HG03521 (cell line): ENCODE measurements at regions not wholly inside any gene's neighbourhood (a gene's known extent, or its start where the extent isn't known, plus 50 kb on each side); places are given as distances from the start of the nearest gene placed in this dataset.

Source experiments
- ATAC-seq: cut with Tn5 transposase; IDR thresholded peaks from one replicate; pipeline ENCODE4 v1.9.1; 2021; ENCODE audit warnings: mild to moderate bottlenecking, moderate library complexity; ENCODE audit not compliant: unreplicated experiment

- no peak for ATAC-seq
Observed at GRCh38 chr9:82538634-82539033, 524.3 kb downstream of the RASEF start.

- ATAC-seq: no peak
Observed at GRCh38 chr9:82539146-82539545, 523.8 kb downstream of the RASEF start.

GRCh38 chr9:82539856-82540579 is 522.9 kb downstream of the RASEF start:
- no peak for ATAC-seq

- no peak for ATAC-seq
Observed at GRCh38 chr9:82543726-82544125, 519.2 kb downstream of the RASEF start.

- no peak for ATAC-seq
Observed at GRCh38 chr9:82546136-82546535, 516.8 kb downstream of the RASEF start.

GRCh38 chr9:82547995-82548394 is 514.9 kb downstream of the RASEF start:
- ATAC-seq: no peak

GRCh38 chr9:82549174-82549821 is 513.6 kb downstream of the RASEF start:
- ATAC-seq: no peak

- ATAC-seq: no peak
Observed at GRCh38 chr9:82552784-82553183, 510.2 kb downstream of the RASEF start.

- no peak for ATAC-seq
Observed at GRCh38 chr9:82553654-82554366, 509.1 kb downstream of the RASEF start.

GRCh38 chr9:82554381-82554780 is 508.6 kb downstream of the RASEF start:
- ATAC-seq: no peak

GRCh38 chr9:82555031-82555430 is 507.9 kb downstream of the RASEF start:
- ATAC-seq: no peak

GRCh38 chr9:82555431-82556051 is 507.4 kb downstream of the RASEF start:
- ATAC-seq: no peak

GRCh38 chr9:82558346-82558745 is 504.6 kb downstream of the RASEF start:
- ATAC-seq: no peak

- no peak for ATAC-seq
Observed at GRCh38 chr9:82558855-82559630, 503.9 kb downstream of the RASEF start.

- ATAC-seq: no peak
Observed at GRCh38 chr9:82560036-82560435, 502.9 kb downstream of the RASEF start.

GRCh38 chr9:82560457-82560904 is 502.5 kb downstream of the RASEF start:
- ATAC-seq: no peak

- no peak for ATAC-seq
Observed at GRCh38 chr9:82563094-82563493, 499.8 kb downstream of the RASEF start.

GRCh38 chr9:82563841-82564240 is 499.1 kb downstream of the RASEF start:
- no peak for ATAC-seq

GRCh38 chr9:82565188-82565969 is 497.6 kb downstream of the RASEF start:
- no peak for ATAC-seq

- ATAC-seq: no peak
Observed at GRCh38 chr9:82567953-82568352, 495.0 kb downstream of the RASEF start.
